Activated naive CD4-positive, alpha-beta T cell treated with anti-CD3 and anti-CD28 coated beads, Interleukin-2, amount 10 ng/mL, durations not matched to agents 7 days and 5 days (primary cell): ENCODE measurements at regions not wholly inside any gene's neighbourhood (a gene's known extent, or its start where the extent isn't known, plus 50 kb on each side); places are given as distances from the start of the nearest gene placed in this dataset.

ENCODE experiments used
- CTCF ChIA-PET: fragments of 350-600 bp; sonication (Branson Sonifier 250); formaldehyde crosslinking; loops from one replicate; lab custom pipeline; 2021; ENCODE audit warnings: antibody characterized with exemption; lab: Charles Lee
- DNase-seq: peaks from one replicate; pipeline ENCODE4 v3.0.0-alpha.2; 2020
- H3K27ac Mint-ChIP-seq: one replicate; pipeline ENCODE4 v1.8.0; 2021; ENCODE audit warnings: mild to moderate bottlenecking, moderate library complexity, mixed read lengths
- H3K27me3 Mint-ChIP-seq: one replicate; pipeline ENCODE4 v1.8.0; 2021; ENCODE audit warnings: mild to moderate bottlenecking, mixed read lengths
- H3K36me3 Mint-ChIP-seq: one replicate; pipeline ENCODE4 v1.8.0; 2021; ENCODE audit warnings: mixed read lengths
- H3K4me1 Mint-ChIP-seq: one replicate; pipeline ENCODE4 v1.8.0; 2021; ENCODE audit warnings: mixed read lengths
- H3K4me3 Mint-ChIP-seq: one replicate; pipeline ENCODE4 v1.8.0; 2021; ENCODE audit warnings: mild to moderate bottlenecking, moderate library complexity, mixed read lengths
- H3K9me3 Mint-ChIP-seq: one replicate; pipeline ENCODE4 v1.8.0; 2021; ENCODE audit warnings: mixed read lengths

GRCh38 chr10:113339121-113339520 is 213.7 kb upstream of the HABP2 start:
- Mint-ChIP-seq H3K4me3 (no peak overlapping the region), H3K9me3 (no peaks in the 10 kb centered on the region), H3K27me3 (peaks cover 4% of the 10 kb centered on the region), H3K4me1 (no peaks in the 10 kb centered on the region), H3K36me3 (no peaks in the 10 kb centered on the region), H3K27ac (no peak overlapping the region)
- CTCF ChIA-PET = no interaction called here
- no peak for DNase-seq

- no peak overlapping the region for H3K27ac Mint-ChIP-seq
- no peaks in the 10 kb centered on the region for H3K9me3 Mint-ChIP-seq
- H3K27me3 Mint-ChIP-seq = peaks cover 4% of the 10 kb centered on the region
- H3K4me3 Mint-ChIP-seq = no peak overlapping the region
- CTCF ChIA-PET = interaction anchor here (1.7 kb wide), 1 partner anchor 46 kb away, joined by 3 read pairs; no protein-coding TSS in a partner anchor
- DNase-seq = no peak
- no peaks in the 10 kb centered on the region for H3K4me1 Mint-ChIP-seq
- no peaks in the 10 kb centered on the region for H3K36me3 Mint-ChIP-seq
Measured at GRCh38 chr10:113340282-113340681, 212.6 kb upstream of the HABP2 start.

GRCh38 chr10:113341138-113341537 is 211.7 kb upstream of the HABP2 start:
- H3K36me3 Mint-ChIP-seq = no peaks in the 10 kb centered on the region
- no peak overlapping the region for H3K27ac Mint-ChIP-seq
- CTCF ChIA-PET = interaction anchor here (1.7 kb wide), 1 partner anchor 45 kb away, joined by 3 read pairs; no protein-coding TSS in a partner anchor
- no peak overlapping the region for H3K4me3 Mint-ChIP-seq
- H3K9me3 Mint-ChIP-seq = no peaks in the 10 kb centered on the region
- peaks cover 4% of the 10 kb centered on the region for H3K27me3 Mint-ChIP-seq
- no peak for DNase-seq
- H3K4me1 Mint-ChIP-seq = no peaks in the 10 kb centered on the region

GRCh38 chr10:113345826-113346624 is 206.8 kb upstream of the HABP2 start:
- CTCF ChIA-PET = no interaction called here
- Mint-ChIP-seq H3K27me3 (peaks cover 8% of the 10 kb centered on the region), H3K4me3 (no peak overlapping the region), H3K36me3 (no peaks in the 10 kb centered on the region), H3K9me3 (no peaks in the 10 kb centered on the region), H3K4me1 (no peaks in the 10 kb centered on the region), H3K27ac (no peak overlapping the region)
- DNase-seq = no peak

GRCh38 chr10:113347508-113347907 is 205.3 kb upstream of the HABP2 start:
- CTCF ChIA-PET = no interaction called here
- DNase-seq = no peak
- Mint-ChIP-seq H3K36me3 (no peaks in the 10 kb centered on the region), H3K27me3 (peaks cover 4% of the 10 kb centered on the region), H3K4me3 (no peak overlapping the region), H3K4me1 (no peaks in the 10 kb centered on the region), H3K9me3 (no peaks in the 10 kb centered on the region), H3K27ac (no peak overlapping the region)

GRCh38 chr10:113348694-113349093 is 204.2 kb upstream of the HABP2 start:
- no peak overlapping the region for H3K4me3 Mint-ChIP-seq
- H3K36me3 Mint-ChIP-seq = no peaks in the 10 kb centered on the region
- peaks cover 4% of the 10 kb centered on the region for H3K27me3 Mint-ChIP-seq
- CTCF ChIA-PET = no interaction called here
- no peaks in the 10 kb centered on the region for H3K9me3 Mint-ChIP-seq
- no peaks in the 10 kb centered on the region for H3K4me1 Mint-ChIP-seq
- no peak for DNase-seq
- H3K27ac Mint-ChIP-seq = no peak overlapping the region

- CTCF ChIA-PET = no interaction called here
- Mint-ChIP-seq H3K36me3 (no peaks in the 10 kb centered on the region), H3K9me3 (no peaks in the 10 kb centered on the region), H3K4me1 (no peaks in the 10 kb centered on the region), H3K27ac (no peak overlapping the region), H3K4me3 (no peak overlapping the region), H3K27me3 (peaks cover 4% of the 10 kb centered on the region)
- no peak for DNase-seq
Measured at GRCh38 chr10:113350311-113351040, 202.4 kb upstream of the HABP2 start.

- H3K27ac Mint-ChIP-seq = no peak overlapping the region
- DNase-seq = no peak
- no peaks in the 10 kb centered on the region for H3K9me3 Mint-ChIP-seq
- H3K4me1 Mint-ChIP-seq = no peaks in the 10 kb centered on the region
- H3K27me3 Mint-ChIP-seq = no peaks in the 10 kb centered on the region
- no peaks in the 10 kb centered on the region for H3K36me3 Mint-ChIP-seq
- CTCF ChIA-PET = no interaction called here
- no peak overlapping the region for H3K4me3 Mint-ChIP-seq
Measured at GRCh38 chr10:113354711-113355110, 198.1 kb upstream of the HABP2 start.

GRCh38 chr10:113356794-113357680 is 195.8 kb upstream of the HABP2 start:
- Mint-ChIP-seq H3K36me3 (no peaks in the 10 kb centered on the region), H3K27ac (no peak overlapping the region), H3K4me1 (no peaks in the 10 kb centered on the region), H3K27me3 (no peaks in the 10 kb centered on the region), H3K4me3 (no peak overlapping the region), H3K9me3 (no peaks in the 10 kb centered on the region)
- CTCF ChIA-PET = interaction anchor here (1.1 kb wide), 1 partner anchor 28 kb away, joined by 5 read pairs; no protein-coding TSS in a partner anchor
- no peak for DNase-seq

GRCh38 chr10:113357681-113358300 is 195.1 kb upstream of the HABP2 start:
- no peaks in the 10 kb centered on the region for H3K36me3 Mint-ChIP-seq
- CTCF ChIA-PET = no interaction called here
- no peak for DNase-seq
- H3K27ac Mint-ChIP-seq = no peak overlapping the region
- no peaks in the 10 kb centered on the region for H3K4me1 Mint-ChIP-seq
- H3K4me3 Mint-ChIP-seq = no peak overlapping the region
- peaks cover 6% of the 10 kb centered on the region for H3K27me3 Mint-ChIP-seq
- H3K9me3 Mint-ChIP-seq = no peaks in the 10 kb centered on the region

GRCh38 chr10:113359655-113360054 is 193.2 kb upstream of the HABP2 start:
- Mint-ChIP-seq H3K27me3 (peaks cover 6% of the 10 kb centered on the region), H3K4me3 (no peak overlapping the region), H3K27ac (no peak overlapping the region), H3K9me3 (no peaks in the 10 kb centered on the region), H3K36me3 (no peaks in the 10 kb centered on the region), H3K4me1 (no peaks in the 10 kb centered on the region)
- no peak for DNase-seq
- CTCF ChIA-PET = no interaction called here

GRCh38 chr10:113360870-113361269 is 192.0 kb upstream of the HABP2 start:
- H3K27ac Mint-ChIP-seq = no peak overlapping the region
- CTCF ChIA-PET = no interaction called here
- DNase-seq = no peak
- H3K9me3 Mint-ChIP-seq = no peaks in the 10 kb centered on the region
- no peak overlapping the region for H3K4me3 Mint-ChIP-seq
- no peaks in the 10 kb centered on the region for H3K36me3 Mint-ChIP-seq
- H3K27me3 Mint-ChIP-seq = peaks cover 10% of the 10 kb centered on the region
- H3K4me1 Mint-ChIP-seq = no peaks in the 10 kb centered on the region

GRCh38 chr10:113362645-113363091 is 190.2 kb upstream of the HABP2 start:
- CTCF ChIA-PET = no interaction called here
- Mint-ChIP-seq H3K9me3 (no peaks in the 10 kb centered on the region), H3K4me1 (no peaks in the 10 kb centered on the region), H3K4me3 (no peak overlapping the region), H3K27ac (no peak overlapping the region), H3K36me3 (no peaks in the 10 kb centered on the region), H3K27me3 (peaks cover 10% of the 10 kb centered on the region)
- DNase-seq = no peak

GRCh38 chr10:113364227-113364626 is 188.6 kb upstream of the HABP2 start:
- Mint-ChIP-seq H3K27ac (no peak overlapping the region), H3K36me3 (no peaks in the 10 kb centered on the region), H3K4me1 (no peaks in the 10 kb centered on the region), H3K4me3 (no peak overlapping the region), H3K9me3 (no peaks in the 10 kb centered on the region), H3K27me3 (peaks cover 10% of the 10 kb centered on the region)
- DNase-seq = no peak
- CTCF ChIA-PET = no interaction called here
